Activated CD4-positive, alpha-beta T cell treated with anti-CD3 and anti-CD28 coated beads, Interleukin-2, amount 10 ng/mL, durations not matched to agents 24 days and 14 days (primary cell): ENCODE measurements at regions not wholly inside any gene's neighbourhood (a gene's known extent, or its start where the extent isn't known, plus 50 kb on each side); places are given as distances from the start of the nearest gene placed in this dataset.
A peak's percentile ranks its signal among the peaks of the same experiment; 100 is the strongest.

Source experiments
- DNase-seq: peaks from one replicate; pipeline ENCODE4 v3.0.0; 2022
- H3K27ac Mint-ChIP-seq: one replicate; pipeline ENCODE4 v1.8.0; 2022; ENCODE audit warnings: mild to moderate bottlenecking, mixed read lengths
- H3K27me3 Mint-ChIP-seq: one replicate; pipeline ENCODE4 v1.8.0; 2022; ENCODE audit warnings: mixed read lengths
- H3K36me3 Mint-ChIP-seq: one replicate; pipeline ENCODE4 v1.8.0; 2022; ENCODE audit warnings: low read depth, mild to moderate bottlenecking, mixed read lengths
- H3K4me1 Mint-ChIP-seq: one replicate; pipeline ENCODE4 v1.8.0; 2021; ENCODE audit warnings: mixed read lengths
- H3K4me3 Mint-ChIP-seq: one replicate; pipeline ENCODE4 v1.8.0; 2022; ENCODE audit warnings: mild to moderate bottlenecking, moderate library complexity, mixed read lengths
- H3K9me3 Mint-ChIP-seq: one replicate; pipeline ENCODE4 v1.8.0; 2021; ENCODE audit warnings: mixed read lengths
- intact Hi-C: fragments of 100-400 bp; cut with micrococcal nuclease; formaldehyde crosslinking; loops from one replicate; pipeline ENCODE4 v1.15.1; 2023

- intact Hi-C loops = no loop called here
- no peak for DNase-seq
- Mint-ChIP-seq H3K27ac (no peak overlapping the region), H3K4me1 (peaks cover 29% of the 10 kb centered on the region), H3K27me3 (peaks cover 2% of the 10 kb centered on the region), H3K9me3 (peaks cover 10% of the 10 kb centered on the region), H3K36me3 (peaks cover 7% of the 10 kb centered on the region), H3K4me3 (no peak overlapping the region)
Observed at GRCh38 chr4:80145739-80146138, 51.6 kb upstream of the PRDM8 start.

DNA sequence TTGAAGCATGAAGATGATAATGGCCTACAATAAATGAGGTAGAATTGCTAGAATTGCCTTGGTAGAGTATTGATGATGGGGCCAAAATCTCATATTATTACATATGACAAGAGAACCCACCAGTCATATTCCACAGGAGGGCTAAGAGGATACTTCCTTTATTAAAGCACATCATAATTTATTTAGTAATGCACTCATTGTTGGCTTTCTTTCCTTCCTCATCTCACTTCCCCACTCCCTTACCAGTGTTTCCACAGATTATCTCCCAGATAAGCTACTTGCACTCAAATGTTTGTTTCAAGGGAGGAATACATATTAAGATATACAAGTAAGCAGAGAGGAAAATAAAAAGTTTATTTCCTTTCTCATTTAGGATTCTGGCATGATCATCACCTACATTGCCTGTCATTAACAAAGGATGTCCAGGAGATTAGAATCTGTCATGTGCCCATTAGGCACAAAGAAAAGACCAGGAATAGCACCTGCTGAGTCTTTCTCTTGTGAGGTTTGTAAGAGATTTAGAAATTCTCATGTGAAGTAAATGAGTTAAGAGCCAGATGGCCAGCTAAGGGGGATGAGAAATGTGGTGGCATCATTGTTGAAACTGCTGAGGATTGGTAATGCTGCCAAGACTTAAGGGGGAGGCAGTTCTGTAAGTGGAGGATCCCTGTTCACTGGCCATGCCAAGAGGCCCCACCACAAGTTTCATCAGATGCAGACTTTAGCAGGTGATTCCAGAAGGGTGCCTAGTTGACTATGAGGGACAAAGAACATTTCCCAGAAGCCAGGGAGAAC, 52.4 kb upstream of the PRDM8 start:
- DNase-seq = peak; percentile 22
- intact Hi-C loops = no loop called here

DNA sequence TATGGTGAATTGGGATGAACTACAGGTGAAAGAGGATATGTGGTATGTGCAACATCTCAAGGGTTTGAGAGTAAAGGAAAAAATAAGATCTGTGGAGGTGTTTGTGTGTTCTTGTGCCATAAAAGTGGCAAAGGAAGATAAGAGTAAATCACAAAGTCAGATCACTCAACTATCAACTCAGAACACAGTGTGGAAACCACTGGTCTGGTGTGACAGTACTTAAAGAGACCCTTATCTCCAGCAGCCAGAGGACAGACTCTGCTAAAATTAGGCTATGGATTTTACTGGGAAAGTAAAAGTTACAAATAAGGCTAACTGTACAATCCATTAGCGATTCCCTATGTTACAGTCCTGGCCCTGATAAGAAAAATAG, 54.0 kb upstream of the PRDM8 start:
- intact Hi-C loops = no loop called here
- Mint-ChIP-seq H3K4me3 (no peak overlapping the region), H3K9me3 (peaks cover 12% of the 10 kb centered on the region), H3K36me3 (peaks cover 7% of the 10 kb centered on the region), H3K27me3 (no peaks in the 10 kb centered on the region), H3K27ac (peak overlapping the region; percentile 8), H3K4me1 (peaks cover 49% of the 10 kb centered on the region)
- no peak for DNase-seq

More for the DNA sequence above, 52.4 kb upstream of the PRDM8 start:
- Mint-ChIP-seq H3K4me1 (peaks cover 36% of the 10 kb centered on the region), H3K9me3 (peaks cover 12% of the 10 kb centered on the region), H3K27ac (no peak overlapping the region), H3K36me3 (peaks cover 7% of the 10 kb centered on the region), H3K27me3 (peaks cover 2% of the 10 kb centered on the region), H3K4me3 (no peak overlapping the region)

DNA sequence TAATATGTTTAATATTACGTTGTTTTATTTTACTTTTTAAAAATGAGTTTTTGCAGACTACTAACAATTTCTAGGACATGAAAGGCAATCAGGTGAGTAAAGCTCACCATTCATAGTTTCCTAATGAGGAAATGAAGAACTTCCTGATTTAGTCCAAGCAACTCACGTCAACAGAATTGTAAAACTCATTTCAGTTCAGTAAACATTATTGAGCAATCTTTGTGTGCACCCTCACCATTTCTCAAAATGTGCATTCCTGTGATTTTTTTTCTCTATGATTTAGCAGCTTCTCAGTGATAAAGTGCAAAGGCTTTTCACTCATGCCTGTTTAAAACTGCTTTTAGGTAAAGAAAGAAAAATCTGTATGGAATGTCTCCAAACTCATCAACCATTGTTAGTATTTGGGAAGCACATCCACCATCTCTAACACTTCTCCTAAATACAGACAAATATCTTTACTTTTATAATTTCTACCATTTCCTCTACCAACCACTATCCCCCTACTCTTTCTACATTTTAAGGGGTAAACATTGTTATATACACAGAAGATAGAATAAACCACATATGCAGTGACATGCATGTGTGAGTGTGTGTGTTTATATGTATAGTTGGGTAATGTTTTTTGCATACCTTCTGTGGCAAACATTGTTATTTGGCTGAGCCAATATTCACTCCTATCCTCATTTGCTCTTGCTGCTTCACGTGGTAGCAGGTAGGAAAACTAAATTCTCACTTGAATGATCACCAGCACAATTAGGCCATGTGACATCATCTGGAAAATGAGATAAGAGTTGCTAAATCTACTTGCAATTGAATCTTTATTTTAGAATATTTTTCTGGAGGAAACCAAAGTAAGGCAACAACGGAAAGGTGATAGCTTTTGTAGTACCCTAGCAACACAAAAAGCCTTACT, 54.7 kb upstream of the PRDM8 start:
- H3K4me3 Mint-ChIP-seq = no peak overlapping the region
- H3K4me1 Mint-ChIP-seq = peaks cover 56% of the 10 kb centered on the region
- H3K27me3 Mint-ChIP-seq = no peaks in the 10 kb centered on the region
- H3K36me3 Mint-ChIP-seq = peaks cover 9% of the 10 kb centered on the region
- H3K27ac Mint-ChIP-seq = no peak overlapping the region
- H3K9me3 Mint-ChIP-seq = peaks cover 14% of the 10 kb centered on the region
- no peak for DNase-seq
- intact Hi-C loops = no loop called here

GRCh38 chr4:80141543-80141942, 55.8 kb upstream of the PRDM8 start:
- Mint-ChIP-seq H3K9me3 (peaks cover 17% of the 10 kb centered on the region), H3K27ac (peak overlapping the region; percentile 43), H3K36me3 (peaks cover 11% of the 10 kb centered on the region), H3K4me3 (no peak overlapping the region), H3K4me1 (peaks cover 59% of the 10 kb centered on the region), H3K27me3 (no peaks in the 10 kb centered on the region)
- intact Hi-C loops = no loop called here
- no peak for DNase-seq

DNA sequence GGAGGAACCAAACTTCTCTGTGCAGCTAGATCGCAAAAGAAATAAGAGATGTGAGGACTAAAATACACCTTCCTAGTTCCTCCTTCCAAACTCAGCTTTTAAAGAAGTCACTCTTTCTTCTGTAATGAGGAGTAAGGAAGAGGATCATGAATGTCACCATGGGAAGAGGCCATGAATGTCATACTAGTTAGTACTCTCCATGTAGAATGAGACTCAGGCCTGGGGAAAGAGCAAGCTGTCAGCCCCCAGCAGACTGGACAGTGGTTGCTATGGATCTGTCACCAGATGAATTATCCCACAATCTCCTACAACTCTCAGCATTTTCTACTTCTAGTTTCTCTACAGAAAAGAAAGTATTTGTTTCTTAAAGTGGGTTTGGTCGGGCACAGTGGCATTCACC, 57.1 kb upstream of the PRDM8 start:
- Mint-ChIP-seq H3K9me3 (peaks cover 17% of the 10 kb centered on the region), H3K27me3 (no peaks in the 10 kb centered on the region), H3K4me1 (peaks cover 58% of the 10 kb centered on the region), H3K4me3 (no peak overlapping the region), H3K27ac (no peak overlapping the region), H3K36me3 (peaks cover 13% of the 10 kb centered on the region)
- intact Hi-C loops = no loop called here
- DNase-seq = no peak

GRCh38 chr4:80139671-80140070, 57.6 kb upstream of the PRDM8 start:
- no peaks in the 10 kb centered on the region for H3K27me3 Mint-ChIP-seq
- no peak for DNase-seq
- peaks cover 13% of the 10 kb centered on the region for H3K36me3 Mint-ChIP-seq
- peak overlapping the region; percentile 80 for H3K27ac Mint-ChIP-seq
- peaks cover 59% of the 10 kb centered on the region for H3K4me1 Mint-ChIP-seq
- intact Hi-C loops = loop anchor here (1.0 to 2.0 kb wide), 5 partner anchors 14 to 67 kb away; partner anchors contain the start of gene ANTXR2
- peaks cover 14% of the 10 kb centered on the region for H3K9me3 Mint-ChIP-seq
- H3K4me3 Mint-ChIP-seq = peak overlapping the region; percentile 56

DNA sequence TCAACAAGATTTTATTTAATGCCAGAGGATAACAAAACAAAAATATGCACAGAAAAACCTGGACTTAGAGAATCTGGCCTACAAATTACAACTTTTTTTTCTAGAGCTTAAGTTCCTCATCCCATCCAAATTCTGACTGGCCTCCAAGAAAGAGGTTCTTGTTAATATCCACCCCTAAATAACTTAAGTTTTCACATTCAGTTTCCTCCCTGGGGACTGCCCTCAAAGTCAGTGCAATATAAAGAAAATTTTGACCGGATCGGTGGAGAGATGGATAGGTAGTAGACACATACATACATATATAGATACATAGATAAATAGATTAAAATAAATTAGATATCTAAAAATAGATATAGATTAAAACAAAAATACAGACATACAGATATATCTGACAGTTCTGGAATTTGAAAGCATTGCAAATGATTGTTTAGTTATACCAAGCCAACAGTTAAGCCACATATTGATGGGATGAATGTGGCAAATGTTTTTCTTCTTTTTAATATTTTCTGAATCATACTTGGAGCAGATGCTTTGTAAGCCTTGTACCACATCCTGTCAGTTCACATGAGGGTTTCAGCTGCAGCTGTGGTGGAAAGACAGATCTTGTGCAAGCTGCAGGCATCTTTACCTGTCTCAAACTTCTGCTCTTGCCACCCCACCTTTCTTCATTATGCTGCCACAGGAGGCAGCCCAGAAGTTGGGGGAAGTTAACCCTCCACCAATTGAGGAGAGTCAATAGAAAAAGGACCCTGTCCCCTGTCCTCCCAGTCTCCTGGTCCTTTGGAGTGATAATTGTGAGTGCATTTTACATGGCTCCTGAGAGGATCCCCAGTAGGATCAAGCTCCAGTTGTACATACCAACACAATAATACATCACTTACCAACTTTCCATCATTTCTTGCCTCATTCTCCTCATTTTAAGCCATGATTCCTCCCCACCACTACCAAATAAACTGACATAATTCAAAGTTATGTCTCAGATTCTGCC, 58.5 kb upstream of the PRDM8 start:
- intact Hi-C loops = loop anchor here (1.0 to 2.0 kb wide), 5 partner anchors 14 to 66 kb away; partner anchors contain the start of gene ANTXR2
- Mint-ChIP-seq H3K4me1 (peaks cover 59% of the 10 kb centered on the region), H3K27ac (peak overlapping the region; percentile 80), H3K27me3 (no peaks in the 10 kb centered on the region), H3K4me3 (peak overlapping the region; percentile 56), H3K9me3 (peaks cover 9% of the 10 kb centered on the region), H3K36me3 (peaks cover 12% of the 10 kb centered on the region)
- peak; percentile 88 for DNase-seq

GRCh38 chr4:80137631-80138030, 59.7 kb upstream of the PRDM8 start:
- peaks cover 49% of the 10 kb centered on the region for H3K4me1 Mint-ChIP-seq
- peaks cover 7% of the 10 kb centered on the region for H3K9me3 Mint-ChIP-seq
- intact Hi-C loops = loop anchor here (2.0 kb wide), 1 partner anchor 65 kb away; the partner anchor contains the start of gene ANTXR2
- H3K4me3 Mint-ChIP-seq = no peak overlapping the region
- no peaks in the 10 kb centered on the region for H3K27me3 Mint-ChIP-seq
- DNase-seq = no peak
- peak overlapping the region; percentile 80 for H3K27ac Mint-ChIP-seq
- peaks cover 10% of the 10 kb centered on the region for H3K36me3 Mint-ChIP-seq

DNA sequence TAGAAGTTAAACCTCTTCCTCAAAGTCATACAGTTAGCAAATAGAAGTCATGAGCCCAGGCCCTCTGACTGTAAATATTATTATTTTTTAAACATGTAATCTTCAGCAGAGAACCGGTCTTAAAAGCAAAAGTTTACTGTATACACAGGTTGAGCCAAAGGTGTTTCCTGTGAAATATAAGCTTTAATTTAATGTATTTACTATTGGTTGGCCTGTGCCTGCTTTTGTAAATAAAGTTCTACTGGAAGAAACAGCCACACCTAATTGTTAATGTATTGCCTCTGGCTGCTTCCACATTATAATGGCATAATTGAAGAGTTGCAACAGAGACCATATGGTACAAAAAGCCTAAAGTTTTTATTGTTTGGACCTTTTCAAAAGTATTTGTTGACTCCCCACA, 61.0 kb upstream of the PRDM8 start:
- intact Hi-C loops = no loop called here
- H3K9me3 Mint-ChIP-seq = peaks cover 7% of the 10 kb centered on the region
- no peaks in the 10 kb centered on the region for H3K27me3 Mint-ChIP-seq
- no peak for DNase-seq
- no peak overlapping the region for H3K27ac Mint-ChIP-seq
- H3K36me3 Mint-ChIP-seq = peaks cover 9% of the 10 kb centered on the region
- H3K4me3 Mint-ChIP-seq = no peak overlapping the region
- H3K4me1 Mint-ChIP-seq = peaks cover 38% of the 10 kb centered on the region

GRCh38 chr4:80135702-80136058, 61.6 kb upstream of the PRDM8 start:
- H3K27me3 Mint-ChIP-seq = no peaks in the 10 kb centered on the region
- no peak overlapping the region for H3K27ac Mint-ChIP-seq
- H3K9me3 Mint-ChIP-seq = peaks cover 7% of the 10 kb centered on the region
- H3K4me3 Mint-ChIP-seq = no peak overlapping the region
- peaks cover 8% of the 10 kb centered on the region for H3K36me3 Mint-ChIP-seq
- no peak for DNase-seq
- peaks cover 36% of the 10 kb centered on the region for H3K4me1 Mint-ChIP-seq
- intact Hi-C loops = no loop called here

GRCh38 chr4:80134936-80135701, 62.1 kb upstream of the ANTXR2 start:
- Mint-ChIP-seq H3K27ac (no peak overlapping the region), H3K9me3 (peaks cover 4% of the 10 kb centered on the region), H3K36me3 (peaks cover 8% of the 10 kb centered on the region), H3K27me3 (no peaks in the 10 kb centered on the region), H3K4me1 (peaks cover 32% of the 10 kb centered on the region), H3K4me3 (no peak overlapping the region)
- no peak for DNase-seq
- intact Hi-C loops = no loop called here
